Caco-2 (cell line): ENCODE measurements at regions not wholly inside any gene's neighbourhood (a gene's known extent, or its start where the extent isn't known, plus 50 kb on each side); places are given as distances from the start of the nearest gene placed in this dataset.

Experiments used
- BruUV-seq: library from RNA; stranded (reverse); fragments of 400-500 nt; replicated peaks from 2 replicates; lab custom pipeline; 2021; lab: Mats Ljungman, UMichigan
- CTCF ChIA-PET: fragments of 300-600 bp; sonication (Branson Sonifier 250); formaldehyde crosslinking; loops from one replicate; lab custom pipeline; 2022; ENCODE audit warnings: antibody characterized with exemption; lab: Charles Lee
- POLR2A ChIA-PET: fragments of 300-600 bp; sonication (Branson Sonifier 250); formaldehyde crosslinking; loops from one replicate; lab custom pipeline; 2022; ENCODE audit warnings: antibody characterized with exemption; lab: Charles Lee
- DNase-seq, 2 experiments: peaks; one replicate each; pipeline versions ENCODE4 v3.0.0 to v3.0.0-alpha.2; 2020 to 2022
- H3K27me3 ChIP-seq: replicated peaks from 2 replicates; pipeline ENCODE4 v1.6.0; 2011; ENCODE audit warnings: low read length; ENCODE audit not compliant: control insufficient read depth, insufficient read depth
- H3K36me3 ChIP-seq: 2 replicates; pipeline ENCODE4 v1.5.1; 2011; ENCODE audit warnings: low read length; ENCODE audit not compliant: control insufficient read depth, insufficient read depth
- H3K4me1 ChIP-seq: fragments of 250-450 bp; sonication (Bioruptor Pico); 2 replicates; pipeline ENCODE4 v1.5.1; 2020; ENCODE audit warnings: mild to moderate bottlenecking
- H3K4me3 ChIP-seq: 2 replicates; pipeline ENCODE4 v1.5.1; 2011; ENCODE audit warnings: low read depth, mild to moderate bottlenecking, control low read depth, low read length
- H3K9me3 ChIP-seq: fragments of 250-450 bp; sonication (Bioruptor Pico); 2 replicates; pipeline ENCODE4 v1.5.1; 2020; ENCODE audit warnings: mild to moderate bottlenecking, moderate library complexity
- H3K27ac Mint-ChIP-seq: one replicate; pipeline ENCODE4 v1.8.0; 2022; ENCODE audit warnings: mixed read lengths; ENCODE audit not compliant: unreplicated experiment
- H3K27me3 Mint-ChIP-seq: one replicate; pipeline ENCODE4 v1.8.0; 2022; ENCODE audit warnings: mixed read lengths; ENCODE audit not compliant: insufficient read depth, unreplicated experiment
- H3K36me3 Mint-ChIP-seq: one replicate; pipeline ENCODE4 v1.8.0; 2022; ENCODE audit warnings: mild to moderate bottlenecking, mixed read lengths; ENCODE audit not compliant: insufficient read depth, unreplicated experiment
- H3K4me1 Mint-ChIP-seq: one replicate; pipeline ENCODE4 v1.8.0; 2022; ENCODE audit warnings: low read depth, mixed read lengths; ENCODE audit not compliant: unreplicated experiment
- H3K4me3 Mint-ChIP-seq: one replicate; pipeline ENCODE4 v1.8.0; 2022; ENCODE audit warnings: mild to moderate bottlenecking, moderate library complexity, mixed read lengths; ENCODE audit not compliant: unreplicated experiment
- H3K9me3 Mint-ChIP-seq: one replicate; pipeline ENCODE4 v1.8.0; 2022; ENCODE audit warnings: mixed read lengths; ENCODE audit not compliant: unreplicated experiment
- intact Hi-C: fragments of 100-400 bp; cut with micrococcal nuclease; formaldehyde crosslinking; loops from one replicate; pipeline ENCODE4 v1.10.0; 2022; ENCODE audit not compliant: unreplicated experiment
- TF ChIP-seq, protein P1 (sequence below), 2 experiments: fragments of 200-600 bp in 1 of 2; IDR thresholded peaks; 1 replicate in 1 of 2; 2 replicates in 1 of 2; pipeline versions ENCODE4 v1.5.1 to v1.8.0; 2011 to 2022; ENCODE audit warnings: antibody characterized with exemption in 1 of 2, control low read depth in 1 of 2, inconsistent platforms in 1 of 2, low read depth in 1 of 2, low read length in 1 of 2, mild to moderate bottlenecking in 1 of 2, moderate library complexity in 1 of 2; ENCODE audit not compliant: insufficient read depth in 1 of 2, severe bottlenecking in 1 of 2, unreplicated experiment in 1 of 2

DNA sequence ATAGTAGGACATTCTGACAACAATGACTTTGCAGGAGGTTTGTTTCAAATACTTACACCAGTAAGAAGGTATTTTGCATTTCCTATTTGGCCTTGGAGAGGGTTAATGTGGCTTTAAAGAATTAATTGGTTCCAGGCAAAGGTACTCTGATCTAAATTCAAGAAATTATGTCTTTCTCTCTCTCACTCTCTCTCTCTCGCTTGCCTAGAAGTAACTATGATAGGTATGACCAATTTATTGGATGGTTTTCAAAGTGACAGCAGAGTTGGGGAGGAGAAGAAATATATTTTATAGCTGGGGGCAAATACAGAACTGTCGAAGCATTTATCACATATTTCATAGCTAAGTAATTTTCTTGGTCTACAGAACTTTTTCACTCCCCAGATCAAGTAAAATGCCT, 116.0 kb downstream of the ATP6V1G3 start:
- no peaks in the 10 kb centered on the region for H3K27me3 ChIP-seq
- ChIA-PET POLR2A (no interaction called here), CTCF (no interaction called here)
- no peaks in the 10 kb centered on the region for H3K4me1 ChIP-seq
- H3K9me3 ChIP-seq, result no peaks in the 10 kb centered on the region
- Mint-ChIP-seq H3K4me1 (no peaks in the 10 kb centered on the region), H3K4me3 (no peak overlapping the region), H3K9me3 (no peaks in the 10 kb centered on the region), H3K36me3 (no peaks in the 10 kb centered on the region), H3K27me3 (no peaks in the 10 kb centered on the region), H3K27ac (no peak overlapping the region)
- H3K36me3 ChIP-seq, result no peaks in the 10 kb centered on the region
- DNase-seq, result no peak
- TF ChIP-seq, protein P1, sequence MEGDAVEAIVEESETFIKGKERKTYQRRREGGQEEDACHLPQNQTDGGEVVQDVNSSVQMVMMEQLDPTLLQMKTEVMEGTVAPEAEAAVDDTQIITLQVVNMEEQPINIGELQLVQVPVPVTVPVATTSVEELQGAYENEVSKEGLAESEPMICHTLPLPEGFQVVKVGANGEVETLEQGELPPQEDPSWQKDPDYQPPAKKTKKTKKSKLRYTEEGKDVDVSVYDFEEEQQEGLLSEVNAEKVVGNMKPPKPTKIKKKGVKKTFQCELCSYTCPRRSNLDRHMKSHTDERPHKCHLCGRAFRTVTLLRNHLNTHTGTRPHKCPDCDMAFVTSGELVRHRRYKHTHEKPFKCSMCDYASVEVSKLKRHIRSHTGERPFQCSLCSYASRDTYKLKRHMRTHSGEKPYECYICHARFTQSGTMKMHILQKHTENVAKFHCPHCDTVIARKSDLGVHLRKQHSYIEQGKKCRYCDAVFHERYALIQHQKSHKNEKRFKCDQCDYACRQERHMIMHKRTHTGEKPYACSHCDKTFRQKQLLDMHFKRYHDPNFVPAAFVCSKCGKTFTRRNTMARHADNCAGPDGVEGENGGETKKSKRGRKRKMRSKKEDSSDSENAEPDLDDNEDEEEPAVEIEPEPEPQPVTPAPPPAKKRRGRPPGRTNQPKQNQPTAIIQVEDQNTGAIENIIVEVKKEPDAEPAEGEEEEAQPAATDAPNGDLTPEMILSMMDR (IDR thresholded peaks at IDR 0.05; ENCODE audit: insufficient read depth in 1 of 2, low read depth in 1 of 2, low read length in 1 of 2, severe bottlenecking in 1 of 2, unreplicated experiment in 1 of 2), result no peak
- intact Hi-C loops, result no loop called here
- no peak overlapping the region for H3K4me3 ChIP-seq
- BruUV-seq, result no TSS peak

DNA sequence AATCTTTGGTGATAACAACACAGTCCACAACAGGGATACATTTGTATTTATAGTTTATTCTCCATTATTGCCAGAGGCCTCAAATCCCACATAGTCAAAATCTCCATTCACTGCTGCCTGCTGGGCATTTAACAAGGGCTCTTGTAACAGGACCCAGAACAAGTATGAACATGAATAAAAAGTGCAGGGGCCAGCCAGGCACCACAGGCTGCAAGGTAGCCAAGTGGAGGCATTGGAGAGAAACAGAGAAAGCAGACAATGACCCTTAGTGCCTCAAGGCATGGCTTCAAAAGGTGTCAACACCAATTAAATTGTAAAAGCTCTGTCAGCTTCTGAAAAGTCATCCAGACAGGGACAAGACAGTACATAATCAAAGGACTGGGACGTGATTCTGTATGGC, 116.8 kb downstream of the ATP6V1G3 start:
- H3K36me3 Mint-ChIP-seq, result no peaks in the 10 kb centered on the region
- no peaks in the 10 kb centered on the region for H3K27me3 Mint-ChIP-seq
- no peaks in the 10 kb centered on the region for H3K9me3 Mint-ChIP-seq
- no peak overlapping the region for H3K4me3 Mint-ChIP-seq
- H3K27me3 ChIP-seq, result no peaks in the 10 kb centered on the region
- no TSS peak for BruUV-seq
- no peaks in the 10 kb centered on the region for H3K4me1 ChIP-seq
- POLR2A ChIA-PET, result no interaction called here
- H3K9me3 ChIP-seq, result no peaks in the 10 kb centered on the region
- no peak overlapping the region for H3K27ac Mint-ChIP-seq
- CTCF ChIA-PET, result no interaction called here
- no peaks in the 10 kb centered on the region for H3K4me1 Mint-ChIP-seq
- TF ChIP-seq, protein P1 (IDR thresholded peaks at IDR 0.05; ENCODE audit: insufficient read depth in 1 of 2, low read depth in 1 of 2, low read length in 1 of 2, severe bottlenecking in 1 of 2, unreplicated experiment in 1 of 2), result no peak
- intact Hi-C loops, result no loop called here
- no peak for DNase-seq
- no peak overlapping the region for H3K4me3 ChIP-seq
- H3K36me3 ChIP-seq, result no peaks in the 10 kb centered on the region

DNA sequence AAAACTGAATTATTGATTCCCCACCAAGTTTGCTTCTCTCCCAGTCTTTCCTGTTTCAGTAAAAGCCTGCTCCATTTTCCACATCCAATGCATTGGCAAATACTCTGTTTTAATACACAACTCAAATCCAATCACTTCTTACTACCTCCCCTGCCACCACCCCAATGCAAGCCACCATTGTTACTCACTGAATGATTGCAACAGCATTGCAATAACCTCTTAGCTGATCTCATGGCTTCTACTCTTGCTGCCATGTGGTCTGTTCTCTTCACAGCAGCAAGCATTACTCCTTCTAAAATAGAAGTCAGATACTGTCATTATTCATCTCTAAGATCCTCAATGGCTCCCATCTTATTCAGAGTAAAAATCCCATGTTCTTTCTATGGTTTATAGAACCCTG, 123.4 kb downstream of the ATP6V1G3 start:
- intact Hi-C loops, result no loop called here
- H3K4me1 Mint-ChIP-seq, result no peaks in the 10 kb centered on the region
- Histone ChIP-seq H3K9me3 (no peaks in the 10 kb centered on the region), H3K27me3 (no peaks in the 10 kb centered on the region), H3K36me3 (no peaks in the 10 kb centered on the region), H3K4me3 (no peak overlapping the region), H3K4me1 (no peaks in the 10 kb centered on the region)
- peaks cover 3% of the 10 kb centered on the region for H3K27me3 Mint-ChIP-seq
- H3K9me3 Mint-ChIP-seq, result no peaks in the 10 kb centered on the region
- ChIA-PET POLR2A (no interaction called here), CTCF (no interaction called here)
- TF ChIP-seq, protein P1 (IDR thresholded peaks at IDR 0.05; ENCODE audit: insufficient read depth in 1 of 2, low read depth in 1 of 2, low read length in 1 of 2, severe bottlenecking in 1 of 2, unreplicated experiment in 1 of 2), result no peak
- H3K27ac Mint-ChIP-seq, result no peak overlapping the region
- DNase-seq, result no peak
- no peaks in the 10 kb centered on the region for H3K36me3 Mint-ChIP-seq
- H3K4me3 Mint-ChIP-seq, result no peak overlapping the region
- no TSS peak for BruUV-seq
